ENCODE measurements at regions not wholly inside any gene's neighbourhood (a gene's known extent, or its start where the extent isn't known, plus 50 kb on each side); places are given as distances from the start of the nearest gene placed in this dataset.
"Not testable (repeated sequence)": the region's sequence is repeated elsewhere in the genome, so short reads cannot be mapped to it uniquely, and the experiment has no call there.

DNA sequence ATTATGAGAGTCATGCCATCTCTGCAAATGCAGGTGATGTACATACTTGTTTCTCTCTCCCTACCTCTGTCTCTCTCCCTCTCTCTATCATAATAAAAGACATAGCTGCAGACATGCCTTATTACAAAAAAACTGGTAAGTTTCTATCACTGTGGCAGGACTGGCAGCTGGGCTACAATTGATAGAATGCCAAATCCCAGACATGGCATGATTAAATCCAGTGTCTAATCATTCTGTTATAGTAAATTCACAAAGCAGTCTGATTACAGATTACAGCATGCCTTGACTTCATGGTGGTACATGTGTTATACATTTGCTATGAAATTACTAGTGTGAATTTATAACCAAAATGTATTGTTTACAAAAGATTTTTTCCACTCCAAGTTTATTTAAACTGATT is 854.7 kb downstream of the TMTC2 start:
- no peak for DNase-seq (ENCODE audit: low spot score)

- DNase-seq (ENCODE audit: low spot score): no peak
These were observed 851.8 kb downstream of the TMTC2 start for GRCh38 chr12:83538361-83538965.

DNA sequence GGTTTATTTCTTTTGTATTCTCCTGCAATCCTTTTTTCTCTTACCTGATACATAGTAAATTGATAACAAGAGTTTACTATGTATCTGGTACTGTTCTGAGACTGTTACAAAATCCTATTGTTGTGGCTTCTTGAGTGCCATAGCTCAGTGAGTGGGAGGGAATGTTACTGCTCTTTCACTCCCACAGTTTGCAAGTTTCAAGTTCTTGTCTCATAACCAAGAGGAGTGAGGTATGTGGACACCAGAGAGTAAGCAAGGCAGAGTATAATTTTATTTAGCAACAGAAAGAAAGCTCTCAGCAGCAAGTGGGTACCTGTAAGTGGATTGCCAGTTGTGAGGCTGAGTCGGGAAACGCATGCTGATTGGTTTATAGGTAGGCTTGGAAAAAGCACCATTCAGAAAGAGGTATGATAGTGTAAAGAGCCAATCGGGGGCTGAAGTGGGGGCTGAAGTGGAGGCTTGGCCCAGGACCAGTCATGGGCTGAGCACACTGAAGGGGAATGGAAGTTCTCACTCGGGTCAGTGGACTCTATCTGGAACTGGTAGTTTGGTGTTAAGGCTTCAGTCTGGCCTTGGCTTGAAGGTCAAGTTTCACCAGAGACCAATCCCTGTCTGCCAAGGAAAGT is 850.8 kb downstream of the TMTC2 start:
- no peak for DNase-seq (ENCODE audit: low spot score)

GRCh38 chr12:83536496-83536895 is 849.8 kb downstream of the TMTC2 start:
- no peak for DNase-seq (ENCODE audit: low spot score)

DNA sequence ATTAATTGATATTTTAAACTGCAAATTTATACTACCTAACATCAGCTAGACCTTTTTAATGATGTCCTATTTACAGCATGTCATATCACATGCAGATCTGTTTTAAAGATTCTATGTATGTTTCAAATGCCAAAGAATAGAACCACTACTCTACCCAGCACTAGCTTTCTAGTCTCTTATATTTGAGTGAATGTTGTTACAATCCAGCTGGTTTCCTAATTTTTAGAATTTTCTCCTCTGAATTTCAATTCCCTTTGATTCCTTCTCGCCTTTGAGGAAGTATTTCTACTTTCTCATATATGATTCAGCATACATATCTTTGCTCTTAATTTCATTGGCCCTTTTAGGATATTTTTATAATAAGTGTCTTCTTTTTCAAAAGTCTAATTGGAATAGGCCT is 841.9 kb downstream of the TMTC2 start:
- DNase-seq (ENCODE audit: low spot score): no peak

- no peak for DNase-seq (ENCODE audit: low spot score)
These were observed 841.1 kb downstream of the TMTC2 start for GRCh38 chr12:83527810-83528209.

DNA sequence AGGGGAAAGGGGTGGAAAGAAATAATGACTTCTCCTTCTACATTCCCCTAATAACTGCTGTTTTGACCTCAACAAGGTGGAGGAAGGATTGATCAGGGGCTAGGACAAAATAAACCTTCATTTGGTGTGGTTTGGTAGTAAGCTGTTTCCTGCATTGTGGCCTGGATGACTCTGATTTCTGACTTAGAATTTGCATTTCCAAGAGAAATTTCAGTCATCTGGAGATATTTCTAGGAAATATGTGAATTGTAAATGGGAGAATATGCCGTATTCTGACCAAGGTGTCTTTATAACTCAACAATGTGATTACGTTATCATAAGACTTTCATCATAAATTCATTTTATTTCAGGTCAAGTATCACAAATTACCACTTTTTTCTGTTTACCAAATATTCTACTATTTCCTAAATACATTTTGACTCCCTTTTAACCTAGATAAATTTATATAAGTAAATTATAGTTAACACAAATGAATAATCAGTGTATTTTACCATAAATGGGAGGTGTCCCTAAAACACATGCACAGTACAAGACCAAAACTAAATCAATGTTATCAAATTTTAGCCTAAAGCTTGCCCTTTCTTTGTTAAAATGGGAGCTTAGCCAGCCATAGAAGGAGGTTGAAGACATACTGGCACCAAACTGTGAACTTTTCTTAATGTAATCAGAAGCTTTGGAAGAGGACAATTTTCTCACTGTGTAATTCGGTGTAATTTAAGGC is 828.8 kb downstream of the TMTC2 start:
- no peak for DNase-seq (ENCODE audit: low spot score)

DNA sequence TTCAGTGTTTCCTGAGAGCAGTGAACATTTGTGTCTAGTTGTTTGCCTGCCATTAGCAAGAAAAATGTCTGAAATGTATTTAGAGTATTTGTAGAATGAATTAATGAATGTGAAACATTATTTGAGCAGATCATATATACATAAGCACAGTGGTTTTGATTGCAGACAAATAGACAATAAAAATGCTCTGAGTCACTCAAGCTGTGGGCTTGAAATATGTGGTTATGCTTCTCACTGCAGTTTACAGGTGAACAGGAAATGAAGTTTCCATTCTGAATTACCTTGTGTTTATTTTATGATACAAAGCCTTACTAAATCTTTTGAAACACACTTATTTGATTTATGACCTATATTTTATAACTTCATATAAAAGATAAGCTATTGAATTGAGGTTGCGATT is 827.7 kb downstream of the TMTC2 start:
- DNase-seq (ENCODE audit: low spot score): no peak

GRCh38 chr12:83506841-83507240 is 820.1 kb downstream of the TMTC2 start:
- DNase-seq (ENCODE audit: low spot score): no peak

DNA sequence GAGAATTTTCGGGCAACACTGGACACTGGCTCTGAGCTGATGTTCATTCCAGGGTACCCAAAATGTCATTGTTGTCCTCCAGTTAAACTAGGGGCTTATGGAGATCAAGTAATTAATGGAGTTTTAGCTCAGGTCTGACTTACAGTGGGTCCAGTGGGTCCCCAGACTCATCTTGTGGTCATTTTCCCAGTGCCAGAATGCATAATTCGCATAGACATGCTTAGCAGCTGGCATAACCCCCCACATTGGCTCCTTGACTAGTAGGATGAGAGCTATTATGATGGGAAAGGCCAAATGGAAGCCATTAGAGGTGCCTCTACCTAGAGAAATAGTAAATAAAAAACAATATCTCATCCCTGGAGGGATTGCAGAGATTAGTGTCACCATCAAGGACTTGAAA is 818.9 kb downstream of the TMTC2 start:
- DNase-seq (ENCODE audit: low spot score): no peak

GRCh38 chr12:83499894-83500293 is 813.2 kb downstream of the TMTC2 start:
- not testable (repeated sequence) for DNase-seq (ENCODE audit: low spot score)

- no peak for DNase-seq (ENCODE audit: low spot score)
These were observed 791.0 kb downstream of the TMTC2 start for GRCh38 chr12:83477696-83478095.

DNA sequence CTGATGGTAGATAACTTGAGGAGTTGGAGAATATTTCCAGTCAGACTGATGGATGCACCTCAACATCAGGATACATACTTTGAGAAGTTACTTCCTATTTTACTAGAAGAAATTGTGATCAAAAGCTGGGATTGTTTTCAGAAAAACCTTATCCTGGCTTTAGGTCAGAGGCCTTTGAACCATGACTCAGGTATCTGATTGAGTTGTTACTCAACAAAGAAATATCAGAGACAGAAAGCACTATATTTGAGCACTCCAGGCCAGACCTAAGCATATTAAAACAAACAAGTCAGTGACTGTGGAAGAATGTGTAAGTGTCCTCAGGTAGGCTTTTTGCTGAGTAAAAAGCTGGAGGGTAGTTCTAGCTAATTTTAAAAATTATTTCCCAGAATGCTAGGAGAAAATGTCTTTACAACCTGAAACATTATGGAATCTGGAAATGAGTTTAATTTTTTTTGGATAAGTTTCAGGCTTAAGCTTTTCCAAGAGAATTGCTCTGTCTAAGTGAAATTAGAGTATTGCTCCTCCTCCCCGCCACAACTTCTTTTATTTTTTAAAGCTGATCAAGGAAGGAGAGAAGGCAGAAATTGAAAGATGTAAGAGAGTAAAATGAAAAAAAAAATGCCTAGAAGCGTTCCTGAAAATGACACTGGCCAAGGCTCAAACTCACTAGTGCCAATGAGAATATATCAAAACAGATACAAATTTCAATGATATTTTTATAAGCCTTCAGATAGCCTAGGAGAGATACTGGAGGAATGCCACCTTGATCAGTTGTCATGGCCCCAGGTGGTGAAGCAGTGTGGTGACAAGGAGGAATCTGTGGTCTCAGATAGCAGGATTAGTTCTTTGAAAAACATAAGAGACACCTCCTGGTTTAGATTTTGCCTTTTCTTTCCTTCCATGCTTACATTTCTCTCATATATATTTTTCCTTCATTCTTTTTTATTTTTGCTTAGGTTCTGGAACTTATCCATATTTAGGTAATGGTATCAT is 790.3 kb downstream of the TMTC2 start:
- no peak for DNase-seq (ENCODE audit: low spot score)

DNA sequence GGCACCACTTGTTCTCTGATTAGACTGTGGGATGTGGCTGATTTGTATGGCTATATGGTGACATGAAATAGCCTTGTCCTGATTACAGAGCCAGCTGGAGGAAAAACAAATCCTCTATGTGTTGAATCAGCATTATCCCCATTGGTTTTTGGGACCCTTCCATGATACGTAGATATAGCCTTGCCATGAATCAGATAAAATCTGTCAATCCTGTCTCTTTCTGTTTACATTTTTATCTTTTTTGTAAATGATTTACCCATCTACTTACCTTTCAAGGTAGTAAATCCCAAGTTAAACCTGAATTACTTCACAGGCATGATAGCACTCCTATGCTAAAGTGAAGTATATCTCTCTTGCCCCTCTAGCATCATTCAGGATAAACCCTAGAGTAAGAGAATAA is 789.3 kb downstream of the TMTC2 start:
- DNase-seq (ENCODE audit: low spot score): no peak

- DNase-seq (ENCODE audit: low spot score): no peak
These were observed 787.7 kb downstream of the TMTC2 start for GRCh38 chr12:83474369-83474768.

GRCh38 chr12:83473408-83474095 is 786.8 kb downstream of the TMTC2 start:
- DNase-seq (ENCODE audit: low spot score): no peak

DNA sequence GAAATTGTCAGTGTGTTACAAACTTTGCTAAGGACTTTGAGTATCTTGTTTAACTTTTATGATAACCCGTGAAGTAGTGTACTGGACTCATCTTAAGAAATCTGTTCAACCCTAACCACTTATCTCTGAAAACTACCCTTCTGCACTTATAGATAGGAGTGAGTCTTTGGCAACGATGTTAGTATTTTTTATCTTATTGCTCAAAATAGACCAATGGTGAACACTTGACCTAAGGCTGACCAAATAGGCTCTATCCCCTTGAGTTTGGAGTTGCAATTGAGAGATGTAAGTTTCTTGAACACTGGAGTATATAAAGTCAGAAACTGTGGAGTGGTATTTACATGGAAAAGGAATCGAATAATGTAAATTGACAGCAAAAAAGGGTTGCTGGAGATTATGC is 786.1 kb downstream of the TMTC2 start:
- DNase-seq (ENCODE audit: low spot score): no peak

DNA sequence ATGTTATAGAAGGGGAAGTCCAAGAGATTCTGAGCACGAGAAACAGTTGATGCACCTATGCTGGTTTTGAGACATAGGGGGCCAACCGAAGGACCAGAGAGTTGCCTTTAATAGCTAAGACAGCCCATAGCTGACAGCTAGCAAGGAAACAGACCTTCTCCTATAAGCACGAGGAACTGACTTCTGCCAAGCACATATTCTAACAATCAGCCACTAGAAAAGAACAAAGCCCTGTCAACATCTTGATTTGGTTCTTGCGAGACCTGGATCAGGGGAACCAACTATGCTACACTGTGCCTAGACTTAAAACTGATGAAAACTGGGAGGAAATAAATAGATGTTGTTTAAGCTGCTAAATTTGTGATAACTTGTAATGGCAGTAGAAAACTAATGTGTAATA is 785.6 kb downstream of the TMTC2 start:
- DNase-seq (ENCODE audit: low spot score): no peak

DNA sequence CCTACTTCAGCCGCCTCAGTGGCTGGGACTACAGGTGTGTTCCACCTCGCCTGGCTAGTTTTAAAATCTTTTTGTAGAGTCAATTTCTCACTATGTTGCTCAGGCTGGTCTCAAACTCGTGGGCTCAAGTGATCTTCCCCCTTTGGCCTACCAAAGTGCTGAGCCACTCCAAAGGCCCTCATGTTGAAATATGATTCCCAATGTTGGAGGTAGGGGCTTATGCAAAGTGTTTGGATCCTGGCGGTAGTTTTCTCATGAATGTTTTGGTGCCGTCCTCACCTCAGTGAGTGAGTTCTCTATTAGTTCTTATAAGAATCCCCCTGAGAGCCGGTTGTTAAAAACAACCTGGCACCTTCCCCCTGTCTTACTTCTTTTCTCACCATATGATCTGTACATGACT is 784.6 kb downstream of the TMTC2 start:
- DNase-seq (ENCODE audit: low spot score): no peak

GRCh38 chr12:83470749-83471148 is 784.0 kb downstream of the TMTC2 start:
- no peak for DNase-seq (ENCODE audit: low spot score)

GRCh38 chr12:83468988-83469908 is 782.5 kb downstream of the TMTC2 start:
- no peak for DNase-seq (ENCODE audit: low spot score)

Measured in CD4-positive, alpha-beta T cell treated with Interleukin-2 at 100 ng/mL for 4 hours (primary cell).